K562 (cell line): ENCODE measurements at regions not wholly inside any gene's neighbourhood (a gene's known extent, or its start where the extent isn't known, plus 50 kb on each side); places are given as distances from the start of the nearest gene placed in this dataset.

ENCODE experiments used
- ATAC-seq: fragments of 200-7000 bp; cut with Tn5 transposase; 3 replicates; pipeline ENCODE4 v1.9.1; 2020; ENCODE audit warnings: moderate library complexity
- BruUV-seq: library from RNA; stranded (reverse); fragments of 400-500 nt; replicated peaks from 2 replicates; lab custom pipeline; 2021; lab: Mats Ljungman, UMichigan
- CTCF ChIA-PET: fragments of 300-600 bp; formaldehyde crosslinking; extraction: SDS; loops from one replicate; lab custom pipeline; 2021; ENCODE audit warnings: low intra/inter-chr PET ratio; lab: Yijun Ruan, JAX
- POLR2A ChIA-PET: fragments of 300-600, 350-650 bp; sonication (Branson Sonifier 250); formaldehyde crosslinking; extraction: SDS; loops from one replicate; lab custom pipeline; 2021; ENCODE audit warnings: antibody characterized with exemption, inconsistent platforms; lab: Yijun Ruan, JAX
- DNase-seq, 4 experiments: peaks; one replicate each; pipeline versions ENCODE4 v3.0.0 to v3.0.0-alpha.2; 2011 to 2018; ENCODE audit warnings: low spot score in 3 of 4, mixed read lengths in 3 of 4; ENCODE audit errors: extremely low read depth in 1 of 4
- FAIRE-seq: peaks from 2 replicates; lab custom pipeline; 2011; peaks lifted over from hg19 to GRCh38; lab: Jason Lieb, UNC
- H2AFZ ChIP-seq: 2 replicates; pipeline ENCODE4 v1.6.0; 2011; ENCODE audit warnings: low read depth, low read length, control low read depth, inconsistent platforms
- H3K27ac ChIP-seq: fragments of 200-600 bp; 3 replicates; pipeline ENCODE4 v1.8.0; 2011; ENCODE audit warnings: low read depth, mild to moderate bottlenecking, control low read depth, inconsistent platforms, low read length, moderate library complexity, mixed read lengths; ENCODE audit errors: extremely low read depth
- H3K27me3 ChIP-seq, 2 experiments: fragments of 300-600 bp in 1 of 2; 2 replicates in 1 of 2; 3 replicates in 1 of 2; pipeline versions ENCODE4 v1.6.0 to v1.8.0; 2011; ENCODE audit warnings: inconsistent platforms in 2 of 2, low read length in 2 of 2, mild to moderate bottlenecking in 1 of 2, mixed read lengths in 1 of 2, moderate library complexity in 1 of 2; ENCODE audit not compliant: control insufficient read depth in 2 of 2, insufficient read depth in 2 of 2
- H3K36me3 ChIP-seq: fragments of 300-600 bp; 3 replicates; pipeline ENCODE4 v1.8.0; 2011; ENCODE audit warnings: mild to moderate bottlenecking, low read length, inconsistent platforms; ENCODE audit not compliant: control insufficient read depth, insufficient read depth
- H3K4me1 ChIP-seq, 2 experiments: fragments of 200-600 bp in 1 of 2; replicated peaks in 1 of 2; 2 replicates in 1 of 2; 3 replicates in 1 of 2; pipeline versions ENCODE4 v1.5.1 to v1.8.0; 2011; ENCODE audit warnings: inconsistent platforms in 2 of 2, low read length in 2 of 2, mild to moderate bottlenecking in 1 of 2, mixed read lengths in 1 of 2, moderate library complexity in 1 of 2; ENCODE audit not compliant: control insufficient read depth in 2 of 2, insufficient read depth in 2 of 2
- H3K4me2 ChIP-seq: 2 replicates; pipeline ENCODE4 v1.6.1; 2011; ENCODE audit warnings: low read length, control low read depth, inconsistent platforms, mixed read lengths; ENCODE audit not compliant: insufficient read depth
- H3K4me3 ChIP-seq: fragments of 200-600 bp; sonication (generic), shearing (Covaris generic); 2 replicates; pipeline ENCODE4 v1.5.1; 2016; ENCODE audit warnings: control low read depth, inconsistent platforms
- H3K79me2 ChIP-seq: fragments of 200-600 bp; 3 replicates; pipeline ENCODE4 v1.8.0; 2011; ENCODE audit warnings: low read length, inconsistent platforms; ENCODE audit not compliant: control insufficient read depth, insufficient read depth
- H3K9ac ChIP-seq, 2 experiments: 2 replicates each; pipeline versions ENCODE4 v1.6.0 to v1.6.1; 2011; ENCODE audit warnings: low read depth in 2 of 2, low read length in 2 of 2, control low read depth in 1 of 2, inconsistent platforms in 1 of 2, mild to moderate bottlenecking in 1 of 2, mixed read lengths in 1 of 2; ENCODE audit not compliant: insufficient read depth in 1 of 2
- H3K9me1 ChIP-seq: one replicate; pipeline ENCODE4 v1.6.0; 2011; ENCODE audit warnings: inconsistent platforms, mild to moderate bottlenecking, low read length, moderate library complexity; ENCODE audit not compliant: control insufficient read depth, insufficient read depth
- H3K9me3 ChIP-seq: replicated peaks from 2 replicates; pipeline ENCODE4 v1.5.1; 2011; ENCODE audit warnings: low read depth, low read length, inconsistent platforms; ENCODE audit not compliant: control insufficient read depth, insufficient read depth
- H4K20me1 ChIP-seq: replicated peaks from 2 replicates; pipeline ENCODE4 v1.6.1; 2011; ENCODE audit warnings: low read length, inconsistent platforms, mixed read lengths; ENCODE audit not compliant: control insufficient read depth, insufficient read depth
- CBX3 ChIP-seq, 2 experiments: IDR thresholded peaks; 1 replicate in 1 of 2; 2 replicates in 1 of 2; pipeline ENCODE4 v1.6.1; 2012; ENCODE audit warnings: inconsistent platforms in 2 of 2, low read length in 2 of 2, borderline replicate concordance in 1 of 2, control low read depth in 1 of 2
- DPF2 ChIP-seq: fragments of 450-650 bp; IDR thresholded peaks from 2 replicates; pipeline ENCODE4 v1.6.1; 2016
- ELF2 ChIP-seq: fragments of 250-450 bp; sonication (Bioruptor Pico); IDR thresholded peaks from 2 replicates; pipeline ENCODE4 v1.5.0; 2021; ENCODE audit warnings: mild to moderate bottlenecking
- FOXM1 ChIP-seq, 2 experiments: fragments of 450-650 bp in 1 of 2; sonication (generic) in 1 of 2; formaldehyde crosslinking in 1 of 2; IDR thresholded peaks; 2 replicates each; pipeline versions ENCODE4 v1.6.1 to v1.9.0; 2017 to 2022; ENCODE audit warnings: low read depth in 2 of 2, mild to moderate bottlenecking in 2 of 2, missing genetic modification reagents in 1 of 2, moderate library complexity in 1 of 2
- GATA2 ChIP-seq: sonication (generic); formaldehyde crosslinking; IDR thresholded peaks from 2 replicates; pipeline ENCODE4 v1.4.0; 2020; ENCODE audit warnings: mild to moderate bottlenecking, missing genetic modification reagents
- HDAC2 ChIP-seq: fragments of 450-650 bp; IDR thresholded peaks from 2 replicates; pipeline ENCODE4 v1.6.1; 2016; ENCODE audit warnings: mild to moderate bottlenecking
- HMG20A ChIP-seq: fragments of 450-650 bp; formaldehyde crosslinking; conservative IDR thresholded peaks from 2 replicates; pipeline ENCODE4 v1.4.0; 2020; ENCODE audit warnings: mild to moderate bottlenecking, mixed read lengths
- HSF4 ChIP-seq: fragments of 250-450 bp; sonication (Bioruptor Pico); IDR thresholded peaks from 2 replicates; pipeline ENCODE4 v2.1.2; 2022; ENCODE audit warnings: mild to moderate bottlenecking, moderate library complexity, borderline replicate concordance
- KDM1A ChIP-seq, 2 experiments: fragments of 450-650 bp; IDR thresholded peaks; 2 replicates each; pipeline ENCODE4 v1.6.1; 2016; ENCODE audit warnings: mild to moderate bottlenecking in 2 of 2
- KLF16 ChIP-seq: IDR thresholded peaks from 2 replicates; pipeline ENCODE4 v1.6.1; 2016; ENCODE audit warnings: antibody characterized with exemption
- NFIC ChIP-seq: fragments of 450-650 bp; IDR thresholded peaks from 2 replicates; pipeline ENCODE4 v1.6.1; 2017; ENCODE audit warnings: mild to moderate bottlenecking, inconsistent platforms
- PURB ChIP-seq: sonication (generic); formaldehyde crosslinking; IDR thresholded peaks from 2 replicates; pipeline ENCODE4 v1.9.0; 2021; ENCODE audit warnings: low read depth, mild to moderate bottlenecking, missing genetic modification reagents
- RCOR1 ChIP-seq, 2 experiments: IDR thresholded peaks; 2 replicates each; pipeline ENCODE4 v1.6.1; 2012; ENCODE audit warnings: low read depth in 2 of 2, low read length in 2 of 2, borderline replicate concordance in 1 of 2, improper control_type of control experiment in 1 of 2
- SMAD2 ChIP-seq: fragments of 150-350 bp; IDR thresholded peaks from 2 replicates; pipeline ENCODE4 v1.6.1; 2014; ENCODE audit warnings: low read depth, mild to moderate bottlenecking, low read length
- STAT5A ChIP-seq: IDR thresholded peaks from 2 replicates; pipeline ENCODE4 v1.6.1; 2012; ENCODE audit warnings: low read length, inconsistent platforms, borderline replicate concordance
- TAL1 ChIP-seq: fragments of 450-650 bp; IDR thresholded peaks from 2 replicates; pipeline ENCODE4 v1.6.1; 2016; ENCODE audit warnings: mild to moderate bottlenecking
- ZBTB7A ChIP-seq: IDR thresholded peaks from 2 replicates; pipeline ENCODE4 v1.6.1; 2011; ENCODE audit warnings: low read depth, mild to moderate bottlenecking, low read length, moderate library complexity, borderline replicate concordance; ENCODE audit not compliant: control insufficient read depth
- ZNF121 ChIP-seq: sonication (generic); formaldehyde crosslinking; conservative IDR thresholded peaks from 2 replicates; pipeline ENCODE4 v1.8.0; 2022; ENCODE audit warnings: missing genetic modification reagents
- ZNF584 ChIP-seq: fragments of 200-800 bp; sonication (Bioruptor generic); IDR thresholded peaks from 2 replicates; pipeline ENCODE4 v1.6.1; 2016; ENCODE audit warnings: low read depth, mild to moderate bottlenecking, missing genetic modification characterization, missing compliant biosample characterization
- ZNF79 ChIP-seq: fragments of 250-450 bp; sonication (Bioruptor Pico); IDR thresholded peaks from 2 replicates; pipeline ENCODE4 v1.4.0; 2020; ENCODE audit warnings: low read depth, mild to moderate bottlenecking, moderate library complexity
- WGBS: fragments of 100-300 bp; shearing (Covaris generic); methylation state at CpG from one replicate; pipeline ENCODE4 v1.1.6; 2016; ENCODE audit warnings: low coverage, mixed read lengths; ENCODE audit not compliant: insufficient coverage; ENCODE audit errors: missing lambda C conversion rate; 5-methylcytosine and 5-hydroxymethylcytosine counted together
- in situ Hi-C: fragments of 300-500 bp; cut with MboI; formaldehyde crosslinking; loops from 4 replicates; pipeline ENCODE4 v1.15.0; 2018; ENCODE audit warnings: inconsistent platforms, mixed read lengths
- intact Hi-C: fragments of 100-400 bp; cut with micrococcal nuclease; formaldehyde crosslinking; loops from 2 replicates; pipeline ENCODE4 v1.14.2; 2022

- no peak for TF ChIP-seq ZNF584 (CRISPR knock-in tag)
- no peak for TF ChIP-seq PURB (CRISPR knock-in tag)
- TF ChIP-seq HMG20A (CRISPR knock-in tag), result no peak
- Histone ChIP-seq H3K36me3 (no peaks in the 10 kb centered on the region), H3K9me3 (no peaks in the 10 kb centered on the region), H3K4me3 (no peak overlapping the region), H3K27me3 (no peaks in the 10 kb centered on the region), H3K4me2 (no peak overlapping the region), H3K9ac (no peak overlapping the region), H3K9me1 (no peaks in the 10 kb centered on the region), H3K79me2 (no peaks in the 10 kb centered on the region), H3K4me1 (peaks cover 0 to 8% of the 10 kb centered on the region in 2 experiments; a peak in 3 of 5 replicates), H3K27ac (no peak overlapping the region), H4K20me1 (no peaks in the 10 kb centered on the region), H2AFZ (no peak overlapping the region)
- POLR2A ChIA-PET, result interaction anchor here (0.5 kb wide), 1 partner anchor 416 kb away, joined by 3 read pairs; no protein-coding TSS in a partner anchor
- no peak for DNase-seq
- CTCF ChIA-PET, result no interaction called here
- BruUV-seq, result no TSS peak
- ATAC-seq, result no peak
- no peak for FAIRE-seq
- intact Hi-C loops (no loop called here), in situ Hi-C loops (no loop called here)
- 0% methylated on average over 1 of the region's 1 CpG for WGBS
These were observed 126.8 kb upstream of the NRXN3 start for GRCh38 chr14:78043349-78043748.

- ChIA-PET POLR2A (no interaction called here), CTCF (no interaction called here)
- peak; percentile 91 for FAIRE-seq
- H3K79me2 ChIP-seq, result no peaks in the 10 kb centered on the region
- in situ Hi-C loops, result no loop called here
- H3K4me2 ChIP-seq, result peak overlapping the region; percentile 69
- H3K9ac ChIP-seq, result no peak overlapping the region; a peak in 1 of 4 replicates
- no peak overlapping the region; the same call in 2 of the 3 replicates for H3K27ac ChIP-seq
- peaks cover 0 to 9% of the 10 kb centered on the region in 2 experiments; a peak in 3 of 5 replicates for H3K4me1 ChIP-seq
- H3K4me3 ChIP-seq, result no peak overlapping the region
- ATAC-seq, result peak; percentile 97
- 0% methylated on average over 1 of the region's 1 CpG for WGBS
- no peaks in the 10 kb centered on the region for H4K20me1 ChIP-seq
- H3K9me3 ChIP-seq, result no peaks in the 10 kb centered on the region
- 0 out of 2 replicates have a peak overlapping the region, but pooled peaks have one; percentile 24 for H2AFZ ChIP-seq
- DNase-seq, result peak; percentile 27 to 67 (median 50)
- BruUV-seq, result no TSS peak
- intact Hi-C loops, result no loop called here
- no peaks in the 10 kb centered on the region for H3K9me1 ChIP-seq
- H3K27me3 ChIP-seq, result no peaks in the 10 kb centered on the region
- no peaks in the 10 kb centered on the region for H3K36me3 ChIP-seq
- TF ChIP-seq DPF2 (peak; percentile 85), NFIC (0 out of 2 replicates have a peak, but pooled peaks have one; percentile 35), KLF16 (peak; percentile 15; the same call in 1 of the 2 replicates), ZBTB7A (no peak), HDAC2 (no peak), TAL1 (peak; percentile 75), STAT5A (0 out of 2 replicates have a peak, but pooled peaks have one; percentile 29), HSF4 (CRISPR knock-in tag) (no peak), SMAD2 (no peak), KDM1A (IDR thresholded peaks at IDR 0.05) (peak; percentile 39 to 57), ZNF121 (CRISPR knock-in tag) (no peak), GATA2 (CRISPR knock-in tag) (peak; percentile 68), RCOR1 (IDR thresholded peaks at IDR 0.05; ENCODE audit: borderline replicate concordance in 1 of 2, low read depth in 2 of 2, low read length in 2 of 2) (0 out of 4 replicates have a peak, but pooled peaks of 1 of the 2 experiments have one; percentile 48), FOXM1 (IDR thresholded peaks at IDR 0.05; ENCODE audit: low read depth) (no peak), FOXM1 (CRISPR knock-in tag; IDR thresholded peaks at IDR 0.05; ENCODE audit: low read depth) (no peak), CBX3 (IDR thresholded peaks at IDR 0.05; ENCODE audit: borderline replicate concordance in 1 of 2, low read length in 2 of 2) (no peak), ELF2 (no peak), ZNF79 (no peak)
These were observed 122.1 kb upstream of the NRXN3 start for GRCh38 chr14:78048120-78048519.
